OCI-LY3 (cell line): ENCODE measurements at regions not wholly inside any gene's neighbourhood (a gene's known extent, or its start where the extent isn't known, plus 50 kb on each side); places are given as distances from the start of the nearest gene placed in this dataset.

ENCODE experiments used
- H2AFZ ChIP-seq: fragments of 200-600, 300-600 bp; shearing (Covaris generic); 2 replicates; pipeline ENCODE4 v1.6.0; 2014; ENCODE audit warnings: antibody characterized with exemption, low read depth, low read length
- H3K27ac ChIP-seq: fragments of 200-600, 300-600 bp; sonication (generic); 2 replicates; pipeline ENCODE4 v1.5.1; 2014; ENCODE audit warnings: mild to moderate bottlenecking, low read length, moderate library complexity, mixed read lengths
- H3K27me3 ChIP-seq: fragments of 200-600, 300-600 bp; sonication (generic); 2 replicates; pipeline ENCODE4 v1.6.1; 2014; ENCODE audit warnings: low read depth, low read length, mixed read lengths
- H3K36me3 ChIP-seq: fragments of 200-600, 300-600 bp; sonication (generic); replicated peaks from 2 replicates; pipeline ENCODE3; 2014; ENCODE audit warnings: low read depth, low read length, mixed read lengths
- H3K4me1 ChIP-seq: fragments of 300-600, 200-600 bp; sonication (generic); 2 replicates; pipeline ENCODE4 v1.6.1; 2014; ENCODE audit warnings: low read length, mixed read lengths
- H3K4me2 ChIP-seq: fragments of 200-600, 300-600 bp; sonication (generic); 2 replicates; pipeline ENCODE4 v1.6.1; 2014; ENCODE audit warnings: low read length, mixed read lengths
- H3K4me3 ChIP-seq: fragments of 300-600, 200-600 bp; sonication (generic); 2 replicates; pipeline ENCODE4 v1.5.1; 2014; ENCODE audit warnings: antibody characterized with exemption, mild to moderate bottlenecking, low read length, moderate library complexity
- H3K79me2 ChIP-seq: fragments of 300-600, 200-600 bp; shearing (Covaris generic); 2 replicates; pipeline ENCODE4 v1.6.1; 2014; ENCODE audit warnings: mild to moderate bottlenecking, low read length, mixed read lengths
- H3K9ac ChIP-seq: fragments of 300-600, 200-600 bp; shearing (Covaris generic); 2 replicates; pipeline ENCODE4 v1.6.0; 2014; ENCODE audit warnings: mild to moderate bottlenecking, low read length, moderate library complexity
- H3K9me3 ChIP-seq: fragments of 200-600, 300-600 bp; shearing (Covaris generic); 2 replicates; pipeline ENCODE4 v1.6.1; 2014; ENCODE audit warnings: low read length, mixed read lengths; ENCODE audit not compliant: insufficient read depth
- H4K20me1 ChIP-seq: fragments of 200-600, 300-600 bp; sonication (generic); 2 replicates; pipeline ENCODE4 v1.6.1; 2016; ENCODE audit warnings: low read length, mixed read lengths; ENCODE audit not compliant: insufficient read depth
- EZH2phosphoT487 ChIP-seq: fragments of 200-600 bp; shearing (Covaris generic); IDR thresholded peaks from 2 replicates; pipeline ENCODE4 v1.6.1; 2018; ENCODE audit warnings: antibody characterized with exemption, mixed run types, low read depth
- TF ChIP-seq, protein P1 (sequence below): fragments of 200-600, 300-600 bp; sonication (generic); IDR thresholded peaks from 2 replicates; pipeline ENCODE4 v1.5.1; 2014; ENCODE audit warnings: antibody characterized with exemption, low read length, low read depth

DNA sequence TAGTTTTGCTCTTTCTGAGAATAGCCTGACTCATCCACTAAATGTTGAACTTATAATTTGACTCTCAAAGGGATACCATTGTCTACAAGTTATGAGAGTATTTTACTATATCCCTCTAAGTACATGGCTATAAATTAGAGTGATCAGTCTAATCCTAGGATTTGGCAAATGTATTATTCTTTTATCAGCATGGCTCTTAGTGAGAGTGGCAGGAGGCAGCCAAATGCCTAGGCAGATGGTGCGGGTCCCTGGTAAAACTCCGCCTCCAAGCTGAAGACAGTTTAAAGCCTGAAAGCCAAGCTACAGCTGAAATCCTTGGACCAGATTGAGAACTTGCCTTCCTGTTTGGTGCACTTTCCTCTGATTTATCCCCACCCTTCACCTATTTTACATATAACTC lies 631.8 kb downstream of the SQOR start:
- H2AFZ ChIP-seq: no peak overlapping the region
- TF ChIP-seq EZH2phosphoT487: no peak
- TF ChIP-seq, protein P1, sequence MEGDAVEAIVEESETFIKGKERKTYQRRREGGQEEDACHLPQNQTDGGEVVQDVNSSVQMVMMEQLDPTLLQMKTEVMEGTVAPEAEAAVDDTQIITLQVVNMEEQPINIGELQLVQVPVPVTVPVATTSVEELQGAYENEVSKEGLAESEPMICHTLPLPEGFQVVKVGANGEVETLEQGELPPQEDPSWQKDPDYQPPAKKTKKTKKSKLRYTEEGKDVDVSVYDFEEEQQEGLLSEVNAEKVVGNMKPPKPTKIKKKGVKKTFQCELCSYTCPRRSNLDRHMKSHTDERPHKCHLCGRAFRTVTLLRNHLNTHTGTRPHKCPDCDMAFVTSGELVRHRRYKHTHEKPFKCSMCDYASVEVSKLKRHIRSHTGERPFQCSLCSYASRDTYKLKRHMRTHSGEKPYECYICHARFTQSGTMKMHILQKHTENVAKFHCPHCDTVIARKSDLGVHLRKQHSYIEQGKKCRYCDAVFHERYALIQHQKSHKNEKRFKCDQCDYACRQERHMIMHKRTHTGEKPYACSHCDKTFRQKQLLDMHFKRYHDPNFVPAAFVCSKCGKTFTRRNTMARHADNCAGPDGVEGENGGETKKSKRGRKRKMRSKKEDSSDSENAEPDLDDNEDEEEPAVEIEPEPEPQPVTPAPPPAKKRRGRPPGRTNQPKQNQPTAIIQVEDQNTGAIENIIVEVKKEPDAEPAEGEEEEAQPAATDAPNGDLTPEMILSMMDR: no peak
- no peaks in the 10 kb centered on the region for H3K36me3 ChIP-seq

DNA sequence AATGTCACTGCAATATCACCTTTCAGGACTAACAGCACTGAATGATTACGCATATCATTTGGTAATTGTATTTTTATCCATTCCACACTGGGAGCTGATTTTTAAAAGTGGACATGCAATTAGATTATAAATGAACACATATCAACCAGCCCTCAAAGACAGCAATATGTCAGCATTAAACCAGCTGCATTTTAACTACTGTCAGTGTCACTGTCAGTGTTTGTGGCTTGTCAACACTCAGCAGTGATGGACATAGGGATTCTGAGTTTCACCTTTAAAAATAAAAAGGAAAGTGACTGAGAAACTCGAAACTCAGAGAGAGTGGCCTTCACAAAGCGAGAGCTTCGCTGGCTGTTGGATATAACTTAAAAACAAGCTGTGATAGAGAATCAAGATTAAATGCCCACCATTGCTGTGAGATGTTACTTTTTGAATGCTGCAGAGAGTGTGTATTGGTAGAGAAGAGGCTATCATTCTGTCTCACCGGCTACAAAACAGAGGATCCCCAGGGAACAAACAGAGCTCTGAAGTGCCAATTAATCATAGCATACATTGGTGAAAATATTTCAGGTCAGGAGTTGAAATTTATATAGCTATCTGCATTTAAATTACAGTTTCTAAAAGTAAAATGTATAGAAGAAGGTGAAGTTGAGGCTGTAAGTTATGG lies 635.8 kb downstream of the SQOR start:
- H3K4me2 ChIP-seq: no peak overlapping the region
- no peak overlapping the region for H2AFZ ChIP-seq
- no peaks in the 10 kb centered on the region for H3K9me3 ChIP-seq
- no peak for TF ChIP-seq EZH2phosphoT487
- TF ChIP-seq, protein P1: no peak
- H3K27me3 ChIP-seq: 0 out of 2 replicates have a peak, but pooled peaks cover 3% of the 10 kb centered on the region
- no peak overlapping the region for H3K9ac ChIP-seq
- no peaks in the 10 kb centered on the region for H3K36me3 ChIP-seq
- no peak overlapping the region for H3K27ac ChIP-seq
- H3K79me2 ChIP-seq: no peaks in the 10 kb centered on the region
- no peaks in the 10 kb centered on the region for H4K20me1 ChIP-seq
- no peak overlapping the region for H3K4me3 ChIP-seq
- H3K4me1 ChIP-seq: no peaks in the 10 kb centered on the region

More for the DNA sequence above, 631.8 kb downstream of the SQOR start:
- no peak overlapping the region for H3K4me3 ChIP-seq
- no peaks in the 10 kb centered on the region for H3K27me3 ChIP-seq
- H3K9ac ChIP-seq: no peak overlapping the region
- H3K9me3 ChIP-seq: no peaks in the 10 kb centered on the region
- no peak overlapping the region for H3K4me2 ChIP-seq
- no peaks in the 10 kb centered on the region for H3K4me1 ChIP-seq
- no peaks in the 10 kb centered on the region for H4K20me1 ChIP-seq
- no peaks in the 10 kb centered on the region for H3K79me2 ChIP-seq
- H3K27ac ChIP-seq: no peak overlapping the region

DNA sequence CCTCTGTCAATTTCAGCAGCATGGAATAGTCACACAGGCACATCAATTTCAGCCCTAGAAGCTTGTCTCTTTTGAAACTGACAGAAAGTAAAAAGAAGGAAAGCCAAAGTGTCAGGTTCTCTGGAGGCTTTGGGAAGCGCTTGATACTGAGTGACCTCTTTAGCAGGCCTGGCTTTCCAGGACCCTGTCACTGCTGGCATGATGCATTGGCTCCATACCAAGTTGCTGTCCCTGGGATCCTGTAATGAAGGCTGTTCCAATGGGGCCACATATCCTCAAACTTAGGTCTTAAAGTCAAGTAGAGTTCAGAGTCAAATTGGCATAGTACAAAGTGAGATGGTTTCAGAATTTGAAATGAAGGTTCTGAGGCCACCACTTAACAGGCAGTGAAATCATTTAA lies 640.9 kb downstream of the SQOR start:
- Histone ChIP-seq H3K27me3 (0 out of 2 replicates have a peak, but pooled peaks cover 3% of the 10 kb centered on the region), H3K9me3 (no peaks in the 10 kb centered on the region), H3K9ac (no peak overlapping the region), H4K20me1 (no peaks in the 10 kb centered on the region), H3K36me3 (no peaks in the 10 kb centered on the region), H3K79me2 (no peaks in the 10 kb centered on the region), H3K27ac (no peak overlapping the region), H2AFZ (no peak overlapping the region), H3K4me1 (no peaks in the 10 kb centered on the region), H3K4me3 (no peak overlapping the region), H3K4me2 (no peak overlapping the region)
- TF ChIP-seq EZH2phosphoT487: no peak
- TF ChIP-seq, protein P1: no peak

DNA sequence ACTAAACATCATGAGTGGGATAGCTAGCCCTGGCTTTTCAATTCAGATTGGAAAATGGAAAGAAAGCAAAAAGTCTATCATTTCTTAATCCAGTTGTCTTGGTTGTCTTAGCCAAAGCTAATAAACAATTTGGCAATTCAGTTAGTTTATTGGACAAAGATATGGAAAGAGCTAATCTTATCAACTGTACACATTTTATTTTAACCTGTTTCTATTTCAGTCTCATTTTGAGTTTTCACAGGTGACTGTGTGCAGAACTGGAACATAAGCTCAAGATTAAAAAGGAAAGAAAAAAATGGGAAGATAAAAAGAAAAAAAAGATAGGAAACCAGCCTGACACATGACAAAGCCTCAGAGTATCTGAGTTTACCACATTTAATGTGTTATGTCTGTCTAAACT lies 642.6 kb downstream of the SQOR start:
- Histone ChIP-seq H3K36me3 (no peaks in the 10 kb centered on the region), H3K4me1 (no peaks in the 10 kb centered on the region), H4K20me1 (no peaks in the 10 kb centered on the region), H3K27ac (no peak overlapping the region), H2AFZ (no peak overlapping the region), H3K4me3 (no peak overlapping the region), H3K27me3 (0 out of 2 replicates have a peak, but pooled peaks cover 3% of the 10 kb centered on the region), H3K9ac (no peak overlapping the region), H3K9me3 (no peaks in the 10 kb centered on the region), H3K79me2 (no peaks in the 10 kb centered on the region), H3K4me2 (no peak overlapping the region)
- no peak for TF ChIP-seq EZH2phosphoT487
